ENCODE measurements at regions not wholly inside any gene's neighbourhood (a gene's known extent, or its start where the extent isn't known, plus 50 kb on each side); places are given as distances from the start of the nearest gene placed in this dataset.
"Not testable (repeated sequence)": the region's sequence is repeated elsewhere in the genome, so short reads cannot be mapped to it uniquely, and the experiment has no call there.

GRCh38 chr6:57877729-57878128 is 560.3 kb downstream of the PRIM2 start:
- not testable (repeated sequence) for TF ChIP-seq FOXA1 (IDR thresholded peaks at IDR 0.05); HDGF (IDR thresholded peaks at IDR 0.05; ENCODE audit: borderline replicate concordance); SUZ12 (IDR thresholded peaks at IDR 0.05); ZNF384 (IDR thresholded peaks at IDR 0.05); BHLHE40 (IDR thresholded peaks at IDR 0.05; ENCODE audit: borderline replicate concordance)

All from HEK293T (cell line).